IMR-90 (cell line): ENCODE measurements at regions not wholly inside any gene's neighbourhood (a gene's known extent, or its start where the extent isn't known, plus 50 kb on each side); places are given as distances from the start of the nearest gene placed in this dataset.

Source experiments
- ATAC-seq: fragments of 200-7000 bp; cut with Tn5 transposase; 2 replicates; pipeline ENCODE4 v1.9.1; 2020; ENCODE audit warnings: low read depth, mild to moderate bottlenecking, moderate library complexity
- BruUV-seq: library from RNA; stranded (reverse); fragments of 400-500 nt; replicated peaks from 2 replicates; lab custom pipeline; 2021; lab: Mats Ljungman, UMichigan
- CTCF ChIA-PET: fragments of 300-600 bp; formaldehyde crosslinking; extraction: SDS; loops from one replicate; lab custom pipeline; 2021; ENCODE audit warnings: antibody characterized with exemption; lab: Yijun Ruan, JAX
- POLR2A ChIA-PET: fragments of 300-600 bp; sonication (Branson Sonifier 250); formaldehyde crosslinking; loops from one replicate; lab custom pipeline; 2022; ENCODE audit warnings: antibody characterized with exemption; ENCODE audit not compliant: unreplicated experiment; lab: Charles Lee
- DNase-seq: peaks from one replicate; pipeline ENCODE4 v3.0.0; 2013
- H2AFZ ChIP-seq: replicated peaks from 2 replicates; pipeline ENCODE3; 2013; ENCODE audit warnings: low read length, mild to moderate bottlenecking; ENCODE audit not compliant: poor library complexity
- H2AK5ac ChIP-seq: 2 replicates; pipeline ENCODE4 v1.6.1; 2013; ENCODE audit warnings: low read depth, low read length, inconsistent platforms
- H2AK9ac ChIP-seq: replicated peaks from 2 replicates; pipeline ENCODE3; 2013; ENCODE audit warnings: mild to moderate bottlenecking, low read depth, low read length, moderate library complexity; ENCODE audit not compliant: poor library complexity
- H2BK120ac ChIP-seq: 2 replicates; pipeline ENCODE4 v1.6.1; 2013; ENCODE audit warnings: low read depth, low read length, inconsistent platforms
- H2BK15ac ChIP-seq: 3 replicates; pipeline ENCODE4 v1.6.1; 2013; ENCODE audit warnings: low read depth, low read length, inconsistent platforms
- H2BK20ac ChIP-seq: 2 replicates; pipeline ENCODE4 v1.6.1; 2013; ENCODE audit warnings: low read depth, mild to moderate bottlenecking, inconsistent platforms, low read length, moderate library complexity
- H2BK5ac ChIP-seq: 2 replicates; pipeline ENCODE4 v1.6.1; 2013; ENCODE audit warnings: mild to moderate bottlenecking, low read depth, low read length, inconsistent platforms; ENCODE audit not compliant: poor library complexity, severe bottlenecking
- H3K14ac ChIP-seq: replicated peaks from 2 replicates; pipeline ENCODE4 v1.6.1; 2013; ENCODE audit warnings: low read depth, low read length, inconsistent platforms
- H3K18ac ChIP-seq: 2 replicates; pipeline ENCODE4 v1.6.1; 2013; ENCODE audit warnings: low read depth, low read length, control low read depth
- H3K23ac ChIP-seq: 2 replicates; pipeline ENCODE4 v1.6.1; 2013; ENCODE audit warnings: low read depth, low read length, inconsistent platforms
- H3K27ac ChIP-seq: 2 replicates; pipeline ENCODE4 v1.5.1; 2013; ENCODE audit warnings: mild to moderate bottlenecking, control low read depth, low read length; ENCODE audit not compliant: insufficient read depth
- H3K27me3 ChIP-seq: 2 replicates; pipeline ENCODE4 v1.6.1; 2013; ENCODE audit warnings: low read length; ENCODE audit not compliant: control insufficient read depth, insufficient read depth
- H3K36me3 ChIP-seq: 2 replicates; pipeline ENCODE4 v1.6.1; 2013; ENCODE audit warnings: low read length, mixed read lengths; ENCODE audit not compliant: control insufficient read depth, insufficient read depth
- H3K4ac ChIP-seq: 2 replicates; pipeline ENCODE4 v1.6.1; 2013; ENCODE audit warnings: low read depth, low read length, inconsistent platforms
- H3K4me1 ChIP-seq: 2 replicates; pipeline ENCODE4 v1.6.1; 2013; ENCODE audit warnings: low read length, mixed read lengths; ENCODE audit not compliant: control insufficient read depth, insufficient read depth
- H3K4me2 ChIP-seq: 2 replicates; pipeline ENCODE4 v1.6.1; 2013; ENCODE audit warnings: low read depth, mild to moderate bottlenecking, control low read depth, low read length, moderate library complexity
- H3K4me3 ChIP-seq: 2 replicates; pipeline ENCODE4 v1.5.1; 2013; ENCODE audit warnings: low read depth, mild to moderate bottlenecking, control low read depth, low read length, moderate library complexity; ENCODE audit not compliant: insufficient read depth
- H3K56ac ChIP-seq: 2 replicates; pipeline ENCODE4 v1.6.1; 2013; ENCODE audit warnings: low read length, inconsistent platforms; ENCODE audit not compliant: insufficient read depth; ENCODE audit errors: extremely low read depth
- H3K79me1 ChIP-seq, 2 experiments: 2 replicates each; pipeline ENCODE4 v1.6.1; 2013; ENCODE audit warnings: low read length in 2 of 2, inconsistent platforms in 1 of 2, low read depth in 1 of 2
- H3K9ac ChIP-seq: 2 replicates; pipeline ENCODE4 v1.6.1; 2013; ENCODE audit warnings: low read depth, low read length, control low read depth
- H3K9me1 ChIP-seq: 2 replicates; pipeline ENCODE4 v1.6.1; 2013; ENCODE audit warnings: low read length, inconsistent platforms; ENCODE audit not compliant: insufficient read depth
- H3K9me3 ChIP-seq: 2 replicates; pipeline ENCODE4 v1.6.1; 2013; ENCODE audit warnings: low read length; ENCODE audit not compliant: control insufficient read depth, insufficient read depth
- H4K20me1 ChIP-seq: 2 replicates; pipeline ENCODE4 v1.6.1; 2013; ENCODE audit warnings: low read length, inconsistent platforms; ENCODE audit not compliant: insufficient read depth
- H4K5ac ChIP-seq: 2 replicates; pipeline ENCODE4 v1.6.1; 2013; ENCODE audit warnings: mild to moderate bottlenecking, low read depth, low read length, control low read depth
- H4K8ac ChIP-seq, 2 experiments: 2 replicates each; pipeline ENCODE4 v1.6.1; 2013; ENCODE audit warnings: low read depth in 2 of 2, low read length in 2 of 2, control low read depth in 1 of 2, inconsistent platforms in 1 of 2
- H4K91ac ChIP-seq: 2 replicates; pipeline ENCODE4 v1.6.1; 2013; ENCODE audit warnings: low read depth, low read length, inconsistent platforms; ENCODE audit not compliant: insufficient read depth
- BHLHE40 ChIP-seq: fragments of 150-350 bp; IDR thresholded peaks from 2 replicates; pipeline ENCODE4 v1.6.1; 2016; ENCODE audit warnings: mild to moderate bottlenecking, low read depth, low read length
- CEBPB ChIP-seq: IDR thresholded peaks from 2 replicates; pipeline ENCODE4 v1.6.1; 2012; ENCODE audit warnings: low read depth, low read length, improper control_type of control experiment
- CHD1 ChIP-seq: IDR thresholded peaks from 2 replicates; pipeline ENCODE4 v1.6.1; 2012; ENCODE audit warnings: low read depth, low read length, improper control_type of control experiment
- CTCF ChIP-seq: conservative IDR thresholded peaks from 2 replicates; pipeline ENCODE4 v1.5.1; 2012; ENCODE audit warnings: mild to moderate bottlenecking, low read depth, low read length, improper control_type of control experiment
- ELK1 ChIP-seq: fragments of 150-350 bp; IDR thresholded peaks from 2 replicates; pipeline ENCODE4 v1.6.1; 2016; ENCODE audit warnings: low read depth, mild to moderate bottlenecking, low read length, moderate library complexity, borderline replicate concordance
- FOS ChIP-seq: fragments of 150-350 bp; IDR thresholded peaks from 2 replicates; pipeline ENCODE4 v1.6.1; 2016; ENCODE audit warnings: low read depth, low read length
- MAFK ChIP-seq: IDR thresholded peaks from 2 replicates; pipeline ENCODE4 v1.6.1; 2012; ENCODE audit warnings: low read depth, low read length, improper control_type of control experiment
- MAZ ChIP-seq: IDR thresholded peaks from 2 replicates; pipeline ENCODE4 v1.6.1; 2012; ENCODE audit warnings: low read depth, mild to moderate bottlenecking, low read length, improper control_type of control experiment, moderate library complexity, borderline replicate concordance
- MXI1 ChIP-seq: IDR thresholded peaks from 2 replicates; pipeline ENCODE4 v1.6.1; 2012; ENCODE audit warnings: low read depth, mild to moderate bottlenecking, low read length, moderate library complexity, borderline replicate concordance
- NFE2L2 ChIP-seq: fragments of 150-350 bp; IDR thresholded peaks from 2 replicates; pipeline ENCODE4 v1.6.1; 2016; ENCODE audit warnings: low read depth, mild to moderate bottlenecking, low read length
- POLR2A ChIP-seq: IDR thresholded peaks from 2 replicates; pipeline ENCODE4 v1.6.1; 2012; ENCODE audit warnings: mild to moderate bottlenecking, low read depth, low read length
- RAD21 ChIP-seq: IDR thresholded peaks from 2 replicates; pipeline ENCODE4 v1.6.1; 2012; ENCODE audit warnings: low read length, improper control_type of control experiment
- RCOR1 ChIP-seq: IDR thresholded peaks from 2 replicates; pipeline ENCODE4 v1.6.1; 2012; ENCODE audit warnings: mild to moderate bottlenecking, low read length, improper control_type of control experiment; ENCODE audit not compliant: insufficient replicate concordance
- RFX5 ChIP-seq: IDR thresholded peaks from 2 replicates; pipeline ENCODE4 v1.8.0; 2012; ENCODE audit warnings: low read depth, mild to moderate bottlenecking, low read length, moderate library complexity
- SMC3 ChIP-seq: fragments of 150-350 bp; IDR thresholded peaks from 2 replicates; pipeline ENCODE4 v1.6.1; 2016; ENCODE audit warnings: low read depth, mild to moderate bottlenecking, antibody characterized with exemption, low read length, moderate library complexity
- USF2 ChIP-seq: fragments of 150-350 bp; IDR thresholded peaks from 2 replicates; pipeline ENCODE4 v1.6.1; 2017; ENCODE audit warnings: mild to moderate bottlenecking, antibody characterized with exemption, low read length, low read depth
- WGBS, 2 experiments: methylation state at CpG; one replicate each; pipeline versions ENCODE4 v1.1.5 to v1.1.7; 2013; ENCODE audit warnings: missing lambda C conversion rate in 2 of 2; ENCODE audit not compliant: insufficient read length in 1 of 2; ENCODE audit errors: extremely low coverage in 2 of 2; 5-methylcytosine and 5-hydroxymethylcytosine counted together
- dilution Hi-C: fragments of 300-500 bp; cut with HindIII; formaldehyde crosslinking; loops from one replicate; pipeline ENCODE4 v1.14.3; 2018; ENCODE audit warnings: low sequenced_read_pairs; ENCODE audit not compliant: unreplicated experiment
- in situ Hi-C: fragments of 300-500 bp; cut with MboI; formaldehyde crosslinking; loops from 3 replicates; pipeline ENCODE4 v1.14.3; 2019; ENCODE audit warnings: low sequenced_read_pairs, inconsistent platforms, mixed read lengths
- intact Hi-C: fragments of 100-400 bp; cut with micrococcal nuclease; formaldehyde crosslinking; loops from 2 replicates; pipeline ENCODE4 v1.10.0; 2022

GRCh38 chr6:122182061-122182460 is 217.4 kb upstream of the HSF2 start:
- ATAC-seq (no peak), DNase-seq (no peak)
- H3K56ac ChIP-seq: no peak overlapping the region
- TF ChIP-seq SMC3 (no peak), MAFK (no peak), MXI1 (no peak), RAD21 (no peak), CEBPB (no peak), MAZ (no peak), RCOR1 (no peak), BHLHE40 (no peak), NFE2L2 (no peak), CTCF (no peak), FOS (no peak), USF2 (no peak), ELK1 (no peak), POLR2A (no peak), RFX5 (no peak), CHD1 (no peak)
- no peak overlapping the region for H4K5ac ChIP-seq
- no peak overlapping the region for H3K23ac ChIP-seq
- no peaks in the 10 kb centered on the region for H3K4me1 ChIP-seq
- H3K9me1 ChIP-seq: no peaks in the 10 kb centered on the region
- no peak overlapping the region for H2AK5ac ChIP-seq
- H4K20me1 ChIP-seq: no peaks in the 10 kb centered on the region
- H3K9me3 ChIP-seq: no peaks in the 10 kb centered on the region
- H2BK120ac ChIP-seq: no peak overlapping the region
- no peak overlapping the region for H3K4me2 ChIP-seq
- H2BK20ac ChIP-seq: no peak overlapping the region
- H3K4me3 ChIP-seq: no peak overlapping the region
- no TSS peak for BruUV-seq
- in situ Hi-C loops: loop anchor here (5.0 to 25.0 kb wide), 4 partner anchors 137 to 1120 kb away; no protein-coding TSS in a partner anchor
- no peak overlapping the region for H4K91ac ChIP-seq
- no peak overlapping the region for H2AK9ac ChIP-seq
- H3K4ac ChIP-seq: no peak overlapping the region
- no peak overlapping the region for H4K8ac ChIP-seq
- WGBS, 2 experiments: no CpG with 5 or more reads among the region's 4 CpGs
- H3K27ac ChIP-seq: no peak overlapping the region
- no peak overlapping the region for H3K14ac ChIP-seq
- no peak overlapping the region for H2BK15ac ChIP-seq
- H3K27me3 ChIP-seq: no peaks in the 10 kb centered on the region
- ChIA-PET POLR2A (no interaction called here), CTCF (no interaction called here)
- no peak overlapping the region for H2AFZ ChIP-seq
- H2BK5ac ChIP-seq: no peak overlapping the region
- intact Hi-C loops: loop anchor here (5.0 kb wide), 1 partner anchor 865 kb away; no protein-coding TSS in a partner anchor
- H3K9ac ChIP-seq: no peak overlapping the region
- H3K79me1 ChIP-seq: no peaks in the 10 kb centered on the region
- dilution Hi-C loops: no loop called here
- H3K36me3 ChIP-seq: no peaks in the 10 kb centered on the region
- no peak overlapping the region for H3K18ac ChIP-seq
